IMR-90 (cell line): ENCODE measurements at regions not wholly inside any gene's neighbourhood (a gene's known extent, or its start where the extent isn't known, plus 50 kb on each side); places are given as distances from the start of the nearest gene placed in this dataset.

Source experiments
- BHLHE40 ChIP-seq: fragments of 150-350 bp; IDR thresholded peaks from 2 replicates; pipeline ENCODE4 v1.6.1; 2016; ENCODE audit warnings: mild to moderate bottlenecking, low read depth, low read length
- CEBPB ChIP-seq: IDR thresholded peaks from 2 replicates; pipeline ENCODE4 v1.6.1; 2012; ENCODE audit warnings: low read depth, low read length, improper control_type of control experiment
- MAFK ChIP-seq: IDR thresholded peaks from 2 replicates; pipeline ENCODE4 v1.6.1; 2012; ENCODE audit warnings: low read depth, low read length, improper control_type of control experiment
- MAZ ChIP-seq: IDR thresholded peaks from 2 replicates; pipeline ENCODE4 v1.6.1; 2012; ENCODE audit warnings: low read depth, mild to moderate bottlenecking, low read length, improper control_type of control experiment, moderate library complexity, borderline replicate concordance
- MXI1 ChIP-seq: IDR thresholded peaks from 2 replicates; pipeline ENCODE4 v1.6.1; 2012; ENCODE audit warnings: low read depth, mild to moderate bottlenecking, low read length, moderate library complexity, borderline replicate concordance
- NFE2L2 ChIP-seq: fragments of 150-350 bp; IDR thresholded peaks from 2 replicates; pipeline ENCODE4 v1.6.1; 2016; ENCODE audit warnings: low read depth, mild to moderate bottlenecking, low read length
- POLR2A ChIP-seq: IDR thresholded peaks from 2 replicates; pipeline ENCODE4 v1.6.1; 2012; ENCODE audit warnings: mild to moderate bottlenecking, low read depth, low read length
- RAD21 ChIP-seq: IDR thresholded peaks from 2 replicates; pipeline ENCODE4 v1.6.1; 2012; ENCODE audit warnings: low read length, improper control_type of control experiment
- RCOR1 ChIP-seq: IDR thresholded peaks from 2 replicates; pipeline ENCODE4 v1.6.1; 2012; ENCODE audit warnings: mild to moderate bottlenecking, low read length, improper control_type of control experiment; ENCODE audit not compliant: insufficient replicate concordance
- RFX5 ChIP-seq: IDR thresholded peaks from 2 replicates; pipeline ENCODE4 v1.8.0; 2012; ENCODE audit warnings: low read depth, mild to moderate bottlenecking, low read length, moderate library complexity
- SMC3 ChIP-seq: fragments of 150-350 bp; IDR thresholded peaks from 2 replicates; pipeline ENCODE4 v1.6.1; 2016; ENCODE audit warnings: low read depth, mild to moderate bottlenecking, antibody characterized with exemption, low read length, moderate library complexity
- TF ChIP-seq, protein P1 (sequence below): fragments of 150-350 bp; IDR thresholded peaks from 2 replicates; pipeline ENCODE4 v1.6.1; 2017; ENCODE audit warnings: mild to moderate bottlenecking, antibody characterized with exemption, low read length, low read depth
- TF ChIP-seq, protein P2 (sequence below): conservative IDR thresholded peaks from 2 replicates; pipeline ENCODE4 v1.5.1; 2012; ENCODE audit warnings: mild to moderate bottlenecking, low read depth, low read length, improper control_type of control experiment
- TF ChIP-seq, protein P3 (sequence below): fragments of 150-350 bp; IDR thresholded peaks from 2 replicates; pipeline ENCODE4 v1.6.1; 2016; ENCODE audit warnings: low read depth, mild to moderate bottlenecking, low read length, moderate library complexity, borderline replicate concordance

DNA sequence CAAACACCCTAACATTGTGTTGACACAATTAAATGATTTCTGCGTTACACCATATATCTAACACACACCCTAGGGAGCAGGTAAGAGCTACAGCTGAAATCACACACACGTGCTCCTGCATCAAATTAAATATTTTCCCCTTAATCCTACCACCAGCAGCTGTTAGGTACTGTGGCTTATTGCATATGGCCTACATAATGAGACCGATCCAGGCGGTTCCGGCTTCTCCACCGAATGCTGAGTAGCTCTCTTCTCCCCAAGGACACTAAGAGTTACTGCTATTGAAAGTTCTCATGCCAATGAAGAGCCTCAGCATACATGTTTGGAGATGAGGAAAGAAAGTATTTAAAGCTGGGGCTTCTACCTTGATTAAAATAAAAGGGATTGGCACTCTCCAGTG lies 472.2 kb upstream of the STXBP6 start:
- TF ChIP-seq, protein P1, sequence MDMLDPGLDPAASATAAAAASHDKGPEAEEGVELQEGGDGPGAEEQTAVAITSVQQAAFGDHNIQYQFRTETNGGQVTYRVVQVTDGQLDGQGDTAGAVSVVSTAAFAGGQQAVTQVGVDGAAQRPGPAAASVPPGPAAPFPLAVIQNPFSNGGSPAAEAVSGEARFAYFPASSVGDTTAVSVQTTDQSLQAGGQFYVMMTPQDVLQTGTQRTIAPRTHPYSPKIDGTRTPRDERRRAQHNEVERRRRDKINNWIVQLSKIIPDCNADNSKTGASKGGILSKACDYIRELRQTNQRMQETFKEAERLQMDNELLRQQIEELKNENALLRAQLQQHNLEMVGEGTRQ: no peak
- TF ChIP-seq, protein P2, sequence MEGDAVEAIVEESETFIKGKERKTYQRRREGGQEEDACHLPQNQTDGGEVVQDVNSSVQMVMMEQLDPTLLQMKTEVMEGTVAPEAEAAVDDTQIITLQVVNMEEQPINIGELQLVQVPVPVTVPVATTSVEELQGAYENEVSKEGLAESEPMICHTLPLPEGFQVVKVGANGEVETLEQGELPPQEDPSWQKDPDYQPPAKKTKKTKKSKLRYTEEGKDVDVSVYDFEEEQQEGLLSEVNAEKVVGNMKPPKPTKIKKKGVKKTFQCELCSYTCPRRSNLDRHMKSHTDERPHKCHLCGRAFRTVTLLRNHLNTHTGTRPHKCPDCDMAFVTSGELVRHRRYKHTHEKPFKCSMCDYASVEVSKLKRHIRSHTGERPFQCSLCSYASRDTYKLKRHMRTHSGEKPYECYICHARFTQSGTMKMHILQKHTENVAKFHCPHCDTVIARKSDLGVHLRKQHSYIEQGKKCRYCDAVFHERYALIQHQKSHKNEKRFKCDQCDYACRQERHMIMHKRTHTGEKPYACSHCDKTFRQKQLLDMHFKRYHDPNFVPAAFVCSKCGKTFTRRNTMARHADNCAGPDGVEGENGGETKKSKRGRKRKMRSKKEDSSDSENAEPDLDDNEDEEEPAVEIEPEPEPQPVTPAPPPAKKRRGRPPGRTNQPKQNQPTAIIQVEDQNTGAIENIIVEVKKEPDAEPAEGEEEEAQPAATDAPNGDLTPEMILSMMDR: no peak
- TF ChIP-seq RFX5 (no peak), POLR2A (no peak), MXI1 (no peak), SMC3 (no peak), RCOR1 (no peak), BHLHE40 (no peak), MAFK (no peak), RAD21 (no peak), MAZ (no peak), NFE2L2 (no peak), CEBPB (no peak)
- TF ChIP-seq, protein P3, sequence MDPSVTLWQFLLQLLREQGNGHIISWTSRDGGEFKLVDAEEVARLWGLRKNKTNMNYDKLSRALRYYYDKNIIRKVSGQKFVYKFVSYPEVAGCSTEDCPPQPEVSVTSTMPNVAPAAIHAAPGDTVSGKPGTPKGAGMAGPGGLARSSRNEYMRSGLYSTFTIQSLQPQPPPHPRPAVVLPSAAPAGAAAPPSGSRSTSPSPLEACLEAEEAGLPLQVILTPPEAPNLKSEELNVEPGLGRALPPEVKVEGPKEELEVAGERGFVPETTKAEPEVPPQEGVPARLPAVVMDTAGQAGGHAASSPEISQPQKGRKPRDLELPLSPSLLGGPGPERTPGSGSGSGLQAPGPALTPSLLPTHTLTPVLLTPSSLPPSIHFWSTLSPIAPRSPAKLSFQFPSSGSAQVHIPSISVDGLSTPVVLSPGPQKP: no peak
